ENCODE measurements at regions not wholly inside any gene's neighbourhood (a gene's known extent, or its start where the extent isn't known, plus 50 kb on each side); places are given as distances from the start of the nearest gene placed in this dataset.

- TF ChIP-seq CTCF (IDR thresholded peaks at IDR 0.05), result no peak
- TF ChIP-seq POLR2A (IDR thresholded peaks at IDR 0.05), result no peak
These were observed 953.5 kb upstream of the INTU start for GRCh38 chr4:126679303-126679702.
